LNCAP (cell line): ENCODE measurements at regions not wholly inside any gene's neighbourhood (a gene's known extent, or its start where the extent isn't known, plus 50 kb on each side); places are given as distances from the start of the nearest gene placed in this dataset.

Source experiments
- CTCF ChIP-seq: fragments of 450-650 bp; IDR thresholded peaks from 2 replicates; pipeline ENCODE4 v1.5.1; 2017; ENCODE audit warnings: mild to moderate bottlenecking

- TF ChIP-seq CTCF, result no peak
Measured at GRCh38 chr20:60160451-60161145, 202.4 kb downstream of the CDH26 start.

GRCh38 chr20:60167812-60168211, 209.6 kb downstream of the CDH26 start:
- TF ChIP-seq CTCF, result no peak

GRCh38 chr20:60168963-60169362, 210.7 kb downstream of the CDH26 start:
- no peak for TF ChIP-seq CTCF

GRCh38 chr20:60170116-60170515, 211.9 kb downstream of the CDH26 start:
- TF ChIP-seq CTCF, result no peak

GRCh38 chr20:60171313-60171712, 213.1 kb downstream of the CDH26 start:
- no peak for TF ChIP-seq CTCF

GRCh38 chr20:60171738-60172137, 213.5 kb downstream of the CDH26 start:
- TF ChIP-seq CTCF, result no peak

- TF ChIP-seq CTCF, result no peak
Measured at GRCh38 chr20:60172346-60172984, 214.2 kb downstream of the CDH26 start.
